A549 (cell line): ENCODE measurements at regions not wholly inside any gene's neighbourhood (a gene's known extent, or its start where the extent isn't known, plus 50 kb on each side); places are given as distances from the start of the nearest gene placed in this dataset.

Source experiments
- ATAC-seq, 2 experiments: fragments of 200-7000 bp in 1 of 2; fragments of >200 bp in 1 of 2; cut with Nextera tagmentation in 1 of 2; cut with Tn5 transposase in 1 of 2; 3 replicates each; pipeline versions ENCODE4 v1.8.0 to v1.9.1; 2018 to 2020; ENCODE audit warnings: mild to moderate bottlenecking in 1 of 2, moderate library complexity in 1 of 2
- CTCF ChIA-PET: fragments of 300-600 bp; sonication (Branson Sonifier 250); formaldehyde crosslinking; extraction: SDS; loops from one replicate; lab custom pipeline; 2021; ENCODE audit warnings: antibody characterized with exemption, inconsistent platforms; lab: Yijun Ruan, JAX
- POLR2A ChIA-PET: fragments of 350-600 bp; formaldehyde crosslinking; extraction: SDS; loops from one replicate; lab custom pipeline; 2021; ENCODE audit warnings: antibody characterized with exemption, inconsistent platforms; lab: Yijun Ruan, JAX
- DNase-seq, 2 experiments: peaks; one replicate each; pipeline versions ENCODE4 v3.0.0 to v3.0.0-alpha.2; 2011 to 2016; ENCODE audit warnings: low read depth in 1 of 2, low spot score in 1 of 2
- FAIRE-seq: peaks from 2 replicates; lab custom pipeline; 2011; peaks lifted over from hg19 to GRCh38; lab: Jason Lieb, UNC
- H3K27ac ChIP-seq, 2 experiments: fragments of >200 bp; sonication (Bioruptor Twin); formaldehyde crosslinking; 3 replicates each; pipeline ENCODE4 v1.5.1; 2016 to 2017
- H3K4me1 ChIP-seq: fragments of >200 bp; sonication (Bioruptor Twin); formaldehyde crosslinking; 3 replicates; pipeline ENCODE4 v1.6.1; 2016
- H3K4me2 ChIP-seq: fragments of >200 bp; sonication (Bioruptor Twin); formaldehyde crosslinking; 3 replicates; pipeline ENCODE4 v1.6.1; 2016
- H3K4me3 ChIP-seq: fragments of >200 bp; sonication (Bioruptor Twin); formaldehyde crosslinking; 3 replicates; pipeline ENCODE4 v1.5.1; 2016
- H3K9me3 ChIP-seq: fragments of >200 bp; sonication (Bioruptor Twin); formaldehyde crosslinking; 3 replicates; pipeline ENCODE4 v1.6.1; 2016
- BHLHE40 ChIP-seq: IDR thresholded peaks from 2 replicates; pipeline ENCODE4 v1.6.1; 2012; ENCODE audit warnings: low read depth, low read length, inconsistent platforms
- EP300 ChIP-seq, 2 experiments: fragments of >200 bp; sonication (Bioruptor Twin); formaldehyde crosslinking; IDR thresholded peaks; 2 replicates in 1 of 2; 3 replicates in 1 of 2; pipeline ENCODE4 v1.6.1; 2016 to 2017
- FOSL2 ChIP-seq, 2 experiments: fragments of 450-650 bp in 1 of 2; fragments of >200 bp in 1 of 2; sonication (Bioruptor Twin) in 1 of 2; formaldehyde crosslinking; IDR thresholded peaks; 2 replicates each; pipeline versions ENCODE4 v1.5.0 to v1.6.1; 2016 to 2020; ENCODE audit warnings: mild to moderate bottlenecking in 1 of 2, moderate library complexity in 1 of 2
- FOXS1 ChIP-seq: fragments of 250-450 bp; sonication (Bioruptor Pico); IDR thresholded peaks from 2 replicates; pipeline ENCODE4 v1.5.0; 2020; ENCODE audit warnings: mild to moderate bottlenecking, moderate library complexity
- GATA3 ChIP-seq: IDR thresholded peaks from 2 replicates; pipeline ENCODE4 v1.6.1; 2012; ENCODE audit warnings: borderline replicate concordance
- HEYL ChIP-seq: fragments of 250-450 bp; sonication (Bioruptor Pico); IDR thresholded peaks from 2 replicates; pipeline ENCODE4 v1.8.0; 2021; ENCODE audit warnings: mild to moderate bottlenecking, moderate library complexity
- JUNB ChIP-seq: fragments of >200 bp; sonication (Bioruptor Twin); formaldehyde crosslinking; IDR thresholded peaks from 2 replicates; pipeline ENCODE4 v1.6.1; 2016
- MAFK ChIP-seq: fragments of 450-650 bp; IDR thresholded peaks from 2 replicates; pipeline ENCODE4 v1.6.1; 2014; ENCODE audit not compliant: partially characterized antibody
- MAZ ChIP-seq: fragments of 150-350 bp; IDR thresholded peaks from 2 replicates; pipeline ENCODE4 v1.6.1; 2014; ENCODE audit warnings: antibody characterized with exemption, low read depth, low read length, borderline replicate concordance
- MYC ChIP-seq: IDR thresholded peaks from 2 replicates; pipeline ENCODE4 v1.6.1; 2012; ENCODE audit warnings: mild to moderate bottlenecking, inconsistent platforms, low read length, improper control_type of control experiment, borderline replicate concordance
- NFE2L2 ChIP-seq: fragments of 150-350 bp; conservative IDR thresholded peaks from 2 replicates; pipeline ENCODE4 v1.6.1; 2014; ENCODE audit warnings: low read length
- PHF8 ChIP-seq: fragments of 200-600 bp; sonication (generic); IDR thresholded peaks from 2 replicates; pipeline ENCODE4 v1.6.1; 2016; ENCODE audit warnings: low read depth, mild to moderate bottlenecking, antibody characterized with exemption, moderate library complexity, borderline replicate concordance
- POLR2A ChIP-seq: IDR thresholded peaks from 2 replicates; pipeline ENCODE4 v1.6.1; 2012; ENCODE audit warnings: mild to moderate bottlenecking, low read length
- RARB ChIP-seq: fragments of 250-450 bp; sonication (Bioruptor Pico); IDR thresholded peaks from 2 replicates; pipeline ENCODE4 v1.8.0; 2021; ENCODE audit warnings: mild to moderate bottlenecking, moderate library complexity
- SREBF2 ChIP-seq: fragments of 450-650 bp; IDR thresholded peaks from 2 replicates; pipeline ENCODE4 v1.6.1; 2014; ENCODE audit warnings: mild to moderate bottlenecking, moderate library complexity
- TP53 ChIP-seq: fragments of 250-450 bp; sonication (Bioruptor Pico); IDR thresholded peaks from 2 replicates; pipeline ENCODE4 v1.5.0; 2021; ENCODE audit warnings: mild to moderate bottlenecking, moderate library complexity
- ZC3H11A ChIP-seq: fragments of 450-650 bp; IDR thresholded peaks from 2 replicates; pipeline ENCODE4 v1.6.1; 2014; ENCODE audit warnings: antibody characterized with exemption, mild to moderate bottlenecking
- ZNF302 ChIP-seq: fragments of 250-450 bp; sonication (Bioruptor Pico); IDR thresholded peaks from 2 replicates; pipeline ENCODE4 v1.9.0; 2021; ENCODE audit warnings: inconsistent platforms, mild to moderate bottlenecking, moderate library complexity
- WGBS: methylation state at CpG from one replicate; pipeline ENCODE4 v1.1.6; 2017; ENCODE audit errors: missing lambda C conversion rate; 5-methylcytosine and 5-hydroxymethylcytosine counted together
- TF ChIP-seq, protein P1 (sequence below): fragments of 250-450 bp; sonication (Bioruptor Pico); IDR thresholded peaks from 2 replicates; pipeline ENCODE4 v1.5.0; 2020; ENCODE audit warnings: low read depth, mild to moderate bottlenecking, moderate library complexity
- TF ChIP-seq, protein P2 (sequence below): IDR thresholded peaks from 2 replicates; pipeline ENCODE4 v1.6.1; 2012
- TF ChIP-seq, protein P3 (sequence below): fragments of 150-350 bp; IDR thresholded peaks from 2 replicates; pipeline ENCODE4 v1.6.1; 2014; ENCODE audit warnings: low read depth, mild to moderate bottlenecking, low read length
- TF ChIP-seq, protein P4 (sequence below): IDR thresholded peaks from 2 replicates; pipeline ENCODE4 v1.6.1; 2012; ENCODE audit warnings: low read depth, borderline replicate concordance
- TF ChIP-seq, protein P5 (sequence below): fragments of 200-600 bp; sonication (generic); IDR thresholded peaks from 2 replicates; pipeline ENCODE4 v1.6.1; 2016; ENCODE audit warnings: antibody characterized with exemption, mild to moderate bottlenecking, moderate library complexity
- TF ChIP-seq, protein P6 (sequence below): fragments of 450-650 bp; IDR thresholded peaks from 2 replicates; pipeline ENCODE4 v1.6.1; 2014; ENCODE audit warnings: antibody characterized with exemption

DNA sequence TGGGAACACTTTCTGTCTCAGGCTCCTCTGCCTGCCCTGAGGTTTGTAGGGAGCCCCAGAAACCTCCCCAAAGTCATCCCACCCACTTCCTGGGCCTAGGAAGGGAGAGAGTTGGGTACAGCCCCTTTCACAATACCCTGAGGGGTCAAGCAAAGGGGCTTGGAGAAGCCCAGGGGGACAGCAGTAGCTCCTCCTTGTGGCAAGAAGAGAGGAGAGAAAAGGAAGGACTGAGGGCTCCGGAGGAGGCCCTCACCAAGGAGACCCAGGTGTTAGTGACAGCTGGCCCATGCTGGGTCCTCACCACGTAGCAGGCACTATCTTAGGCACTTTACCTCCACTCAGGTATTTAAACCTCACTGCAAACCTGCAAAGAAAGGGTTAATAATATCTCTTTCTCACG is 112.8 kb downstream of the IRX5 start:
- Histone ChIP-seq H3K9me3 (no peaks in the 10 kb centered on the region), H3K4me1 (no peaks in the 10 kb centered on the region), H3K4me3 (no peak overlapping the region), H3K27ac (no peak overlapping the region), H3K4me2 (no peak overlapping the region)
- TF ChIP-seq, protein P1, sequence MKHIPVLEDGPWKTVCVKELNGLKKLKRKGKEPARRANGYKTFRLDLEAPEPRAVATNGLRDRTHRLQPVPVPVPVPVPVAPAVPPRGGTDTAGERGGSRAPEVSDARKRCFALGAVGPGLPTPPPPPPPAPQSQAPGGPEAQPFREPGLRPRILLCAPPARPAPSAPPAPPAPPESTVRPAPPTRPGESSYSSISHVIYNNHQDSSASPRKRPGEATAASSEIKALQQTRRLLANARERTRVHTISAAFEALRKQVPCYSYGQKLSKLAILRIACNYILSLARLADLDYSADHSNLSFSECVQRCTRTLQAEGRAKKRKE (CRISPR knock-in tag): no peak
- no peak for TF ChIP-seq MAFK
- TF ChIP-seq HEYL: no peak
- no peak for TF ChIP-seq RARB (CRISPR knock-in tag)
- TF ChIP-seq FOSL2 (IDR thresholded peaks at IDR 0.05): no peak
- no peak for TF ChIP-seq FOSL2 (CRISPR knock-in tag; IDR thresholded peaks at IDR 0.05)
- TF ChIP-seq SREBF2: no peak
- TF ChIP-seq, protein P2, sequence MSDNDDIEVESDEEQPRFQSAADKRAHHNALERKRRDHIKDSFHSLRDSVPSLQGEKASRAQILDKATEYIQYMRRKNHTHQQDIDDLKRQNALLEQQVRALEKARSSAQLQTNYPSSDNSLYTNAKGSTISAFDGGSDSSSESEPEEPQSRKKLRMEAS: no peak
- TF ChIP-seq, protein P3, sequence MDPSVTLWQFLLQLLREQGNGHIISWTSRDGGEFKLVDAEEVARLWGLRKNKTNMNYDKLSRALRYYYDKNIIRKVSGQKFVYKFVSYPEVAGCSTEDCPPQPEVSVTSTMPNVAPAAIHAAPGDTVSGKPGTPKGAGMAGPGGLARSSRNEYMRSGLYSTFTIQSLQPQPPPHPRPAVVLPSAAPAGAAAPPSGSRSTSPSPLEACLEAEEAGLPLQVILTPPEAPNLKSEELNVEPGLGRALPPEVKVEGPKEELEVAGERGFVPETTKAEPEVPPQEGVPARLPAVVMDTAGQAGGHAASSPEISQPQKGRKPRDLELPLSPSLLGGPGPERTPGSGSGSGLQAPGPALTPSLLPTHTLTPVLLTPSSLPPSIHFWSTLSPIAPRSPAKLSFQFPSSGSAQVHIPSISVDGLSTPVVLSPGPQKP: no peak
- TF ChIP-seq JUNB: no peak
- TF ChIP-seq, protein P4, sequence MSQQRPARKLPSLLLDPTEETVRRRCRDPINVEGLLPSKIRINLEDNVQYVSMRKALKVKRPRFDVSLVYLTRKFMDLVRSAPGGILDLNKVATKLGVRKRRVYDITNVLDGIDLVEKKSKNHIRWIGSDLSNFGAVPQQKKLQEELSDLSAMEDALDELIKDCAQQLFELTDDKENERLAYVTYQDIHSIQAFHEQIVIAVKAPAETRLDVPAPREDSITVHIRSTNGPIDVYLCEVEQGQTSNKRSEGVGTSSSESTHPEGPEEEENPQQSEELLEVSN: no peak
- no peak for TF ChIP-seq MYC
- no peak for TF ChIP-seq ZC3H11A
- TF ChIP-seq PHF8: no peak
- TF ChIP-seq, protein P5, sequence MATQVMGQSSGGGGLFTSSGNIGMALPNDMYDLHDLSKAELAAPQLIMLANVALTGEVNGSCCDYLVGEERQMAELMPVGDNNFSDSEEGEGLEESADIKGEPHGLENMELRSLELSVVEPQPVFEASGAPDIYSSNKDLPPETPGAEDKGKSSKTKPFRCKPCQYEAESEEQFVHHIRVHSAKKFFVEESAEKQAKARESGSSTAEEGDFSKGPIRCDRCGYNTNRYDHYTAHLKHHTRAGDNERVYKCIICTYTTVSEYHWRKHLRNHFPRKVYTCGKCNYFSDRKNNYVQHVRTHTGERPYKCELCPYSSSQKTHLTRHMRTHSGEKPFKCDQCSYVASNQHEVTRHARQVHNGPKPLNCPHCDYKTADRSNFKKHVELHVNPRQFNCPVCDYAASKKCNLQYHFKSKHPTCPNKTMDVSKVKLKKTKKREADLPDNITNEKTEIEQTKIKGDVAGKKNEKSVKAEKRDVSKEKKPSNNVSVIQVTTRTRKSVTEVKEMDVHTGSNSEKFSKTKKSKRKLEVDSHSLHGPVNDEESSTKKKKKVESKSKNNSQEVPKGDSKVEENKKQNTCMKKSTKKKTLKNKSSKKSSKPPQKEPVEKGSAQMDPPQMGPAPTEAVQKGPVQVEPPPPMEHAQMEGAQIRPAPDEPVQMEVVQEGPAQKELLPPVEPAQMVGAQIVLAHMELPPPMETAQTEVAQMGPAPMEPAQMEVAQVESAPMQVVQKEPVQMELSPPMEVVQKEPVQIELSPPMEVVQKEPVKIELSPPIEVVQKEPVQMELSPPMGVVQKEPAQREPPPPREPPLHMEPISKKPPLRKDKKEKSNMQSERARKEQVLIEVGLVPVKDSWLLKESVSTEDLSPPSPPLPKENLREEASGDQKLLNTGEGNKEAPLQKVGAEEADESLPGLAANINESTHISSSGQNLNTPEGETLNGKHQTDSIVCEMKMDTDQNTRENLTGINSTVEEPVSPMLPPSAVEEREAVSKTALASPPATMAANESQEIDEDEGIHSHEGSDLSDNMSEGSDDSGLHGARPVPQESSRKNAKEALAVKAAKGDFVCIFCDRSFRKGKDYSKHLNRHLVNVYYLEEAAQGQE: no peak
- TF ChIP-seq NFE2L2: no peak
- TF ChIP-seq, protein P6, sequence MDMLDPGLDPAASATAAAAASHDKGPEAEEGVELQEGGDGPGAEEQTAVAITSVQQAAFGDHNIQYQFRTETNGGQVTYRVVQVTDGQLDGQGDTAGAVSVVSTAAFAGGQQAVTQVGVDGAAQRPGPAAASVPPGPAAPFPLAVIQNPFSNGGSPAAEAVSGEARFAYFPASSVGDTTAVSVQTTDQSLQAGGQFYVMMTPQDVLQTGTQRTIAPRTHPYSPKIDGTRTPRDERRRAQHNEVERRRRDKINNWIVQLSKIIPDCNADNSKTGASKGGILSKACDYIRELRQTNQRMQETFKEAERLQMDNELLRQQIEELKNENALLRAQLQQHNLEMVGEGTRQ: no peak
- no peak for TF ChIP-seq EP300 (IDR thresholded peaks at IDR 0.05)
- WGBS: 15% methylated on average over 3 of the region's 3 CpGs
- ATAC-seq (no peak), FAIRE-seq (no peak), DNase-seq (no peak)
- ChIA-PET CTCF (interaction anchor here (1.1 to 1.2 kb wide), 2 partner anchors 328 to 1151 kb away, joined by 3 read pairs; no protein-coding TSS in a partner anchor), POLR2A (no interaction called here)

DNA sequence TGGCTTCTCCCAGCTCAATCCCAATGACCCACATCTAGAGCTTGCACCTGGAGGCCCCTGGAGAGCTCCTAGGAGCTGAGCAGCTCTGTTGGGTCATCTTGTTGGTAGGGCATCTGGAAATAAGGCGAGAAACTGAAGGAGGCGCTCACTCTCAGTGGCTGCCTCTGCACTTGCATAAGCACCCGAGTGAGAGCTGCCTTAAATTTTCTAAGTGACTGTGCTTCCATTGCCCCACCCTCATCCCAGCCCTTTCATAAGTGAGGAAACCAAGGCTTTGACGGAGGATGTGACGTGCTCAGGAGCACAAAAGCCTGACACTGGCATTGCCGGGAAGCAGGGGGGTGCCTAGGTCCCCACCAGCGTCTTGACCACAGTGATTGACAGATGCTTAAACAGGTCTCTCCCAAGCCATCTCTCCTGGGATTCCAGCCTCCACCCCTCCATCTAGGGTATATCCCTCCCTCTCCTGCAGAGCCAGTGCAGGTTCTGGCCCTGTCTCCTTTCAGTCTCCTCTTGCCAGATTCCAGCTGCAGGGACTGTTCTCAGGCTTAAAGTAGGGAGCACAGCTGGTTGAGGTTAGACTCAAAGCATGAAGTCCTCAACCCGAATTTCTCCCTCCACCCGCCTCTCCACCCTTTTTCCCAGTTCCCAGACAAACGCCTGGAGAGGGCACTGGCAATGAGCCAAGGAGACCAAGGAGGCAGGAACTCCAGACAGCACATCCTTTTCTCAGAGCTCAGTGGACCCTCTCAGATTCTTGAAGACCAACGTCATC is 113.7 kb downstream of the IRX5 start:
- ChIA-PET POLR2A (no interaction called here), CTCF (interaction anchor here (1.1 to 2.1 kb wide), 4 partner anchors 9 to 1152 kb away, joined by 3 to 5 read pairs (median 4); no protein-coding TSS in a partner anchor)
- no peak for TF ChIP-seq BHLHE40
- TF ChIP-seq ZNF302 (CRISPR knock-in tag): no peak
- TF ChIP-seq MAZ: no peak
- no peak for TF ChIP-seq TP53 (CRISPR knock-in tag)
- no peak for TF ChIP-seq MAFK
- no peak for TF ChIP-seq GATA3
- TF ChIP-seq FOXS1 (CRISPR knock-in tag): no peak
- TF ChIP-seq POLR2A: no peak
- WGBS: 45% methylated on average over 11 of the region's 11 CpGs
- FAIRE-seq (no peak), DNase-seq (no peak), ATAC-seq (no peak)
- Histone ChIP-seq H3K9me3 (no peaks in the 10 kb centered on the region), H3K27ac (no peak overlapping the region), H3K4me1 (no peaks in the 10 kb centered on the region), H3K4me3 (no peak overlapping the region), H3K4me2 (no peak overlapping the region)
